ENCODE measurements at regions not wholly inside any gene's neighbourhood (a gene's known extent, or its start where the extent isn't known, plus 50 kb on each side); places are given as distances from the start of the nearest gene placed in this dataset.

DNA sequence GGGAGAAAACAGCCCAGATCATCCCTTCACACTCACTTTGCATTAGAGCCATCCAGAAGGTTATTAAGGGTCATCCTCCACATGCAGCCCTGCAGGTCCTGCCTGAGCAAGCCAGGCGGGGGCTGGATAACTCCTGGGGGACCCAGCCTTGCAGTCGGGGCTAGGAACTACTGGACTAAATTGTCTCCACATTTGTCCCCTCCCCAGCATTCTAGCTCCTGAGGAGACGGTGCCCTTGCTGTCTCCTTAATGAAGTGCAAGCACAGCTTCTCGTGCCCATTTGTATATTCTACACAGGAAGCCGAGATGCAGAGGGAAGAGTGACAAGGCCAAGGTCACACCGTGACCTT is 185.2 kb downstream of the C16orf95 start:
- no peak overlapping the region for H3K4ac ChIP-seq (ENCODE audit: low read depth in 1 of 2, low read length in 2 of 2)
- H2BK15ac ChIP-seq (ENCODE audit: low read depth, poor library complexity, severe bottlenecking): no peak overlapping the region
- no peak overlapping the region for H2BK12ac ChIP-seq (ENCODE audit: low read length in 2 of 2)
- no peak overlapping the region for H3K18ac ChIP-seq (ENCODE audit: low read depth in 1 of 2, low read length in 2 of 2)
- H2AK5ac ChIP-seq (ENCODE audit: low read length, severe bottlenecking): no peak overlapping the region
- H3K4me3 ChIP-seq (ENCODE audit: insufficient read depth in 1 of 2, low read depth in 1 of 2, low read length in 2 of 2): no peak overlapping the region
- H3K27ac ChIP-seq (ENCODE audit: low read length, poor library complexity, severe bottlenecking): no peak overlapping the region
- H3K79me1 ChIP-seq (replicated peaks; ENCODE audit: low read length, poor library complexity, severe bottlenecking): no peaks in the 10 kb centered on the region
- H2BK5ac ChIP-seq (ENCODE audit: low read depth, low read length, poor library complexity, severe bottlenecking): no peak overlapping the region
- no peak overlapping the region for H4K91ac ChIP-seq (ENCODE audit: low read length)
- WGBS: 79% methylated on average over 6 of the region's 6 CpGs
- no peak for DNase-seq
- H2AFZ ChIP-seq (ENCODE audit: low read depth, low read length): no peak overlapping the region
- H3K36me3 ChIP-seq (ENCODE audit: control insufficient read depth in 1 of 2, insufficient read depth in 2 of 2, low read depth in 1 of 2, low read length in 2 of 2): no peaks in the 10 kb centered on the region
- peaks cover 32% of the 10 kb centered on the region for H3K4me1 ChIP-seq (ENCODE audit: control insufficient read depth, insufficient read depth, low read depth, low read length)
- peaks cover 0 to 80% of the 10 kb centered on the region in 2 experiments for H3K27me3 ChIP-seq (ENCODE audit: control insufficient read depth in 1 of 2, insufficient read depth in 1 of 2, low read length in 2 of 2)
- H3K14ac ChIP-seq (ENCODE audit: low read length in 2 of 2): no peak overlapping the region
- peaks cover 7% of the 10 kb centered on the region for H3K9me3 ChIP-seq (ENCODE audit: control insufficient read depth, low read length)
- H3K23ac ChIP-seq (ENCODE audit: low read length in 2 of 2): no peak overlapping the region
- H4K8ac ChIP-seq (ENCODE audit: low read length): no peak overlapping the region
- no peak overlapping the region for H2BK120ac ChIP-seq (ENCODE audit: low read depth, low read length)
- no peak overlapping the region for H3K4me2 ChIP-seq (ENCODE audit: low read length, poor library complexity, severe bottlenecking)
- H3K9ac ChIP-seq (ENCODE audit: low read length): no peak overlapping the region

DNA sequence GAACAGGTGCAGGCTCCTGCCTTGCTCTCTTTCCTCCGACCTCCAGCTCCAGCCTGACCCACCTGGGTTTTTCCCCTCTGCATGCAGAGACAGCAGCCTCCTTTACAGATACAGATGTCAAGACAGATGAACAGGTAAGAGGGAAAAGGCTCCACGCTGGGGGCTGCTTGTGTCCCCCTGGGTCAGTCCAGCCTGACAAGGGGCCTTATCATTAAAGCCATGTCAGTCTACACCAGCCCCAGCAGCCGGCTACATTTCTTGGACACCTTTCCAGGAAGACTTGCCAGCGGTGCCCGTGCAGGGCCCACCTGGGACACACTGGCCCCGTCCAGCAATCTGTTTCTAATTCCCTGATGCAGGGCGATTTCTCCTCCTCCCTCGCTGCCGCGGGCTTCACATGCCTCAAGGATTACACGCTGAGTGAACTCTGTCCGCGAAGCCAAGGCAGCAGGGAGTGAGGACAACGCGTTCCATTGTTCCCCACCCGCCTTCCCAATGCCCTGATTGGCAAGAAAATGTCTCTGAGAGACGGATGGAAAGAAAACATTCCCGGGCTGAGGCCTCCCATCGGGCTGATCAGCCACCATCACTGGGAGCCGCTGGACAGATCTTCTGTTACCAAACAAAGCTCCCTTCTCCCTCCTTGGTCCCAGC is 184.7 kb downstream of the C16orf95 start:
- no peak overlapping the region for H2BK15ac ChIP-seq (ENCODE audit: low read depth, poor library complexity, severe bottlenecking)
- no peaks in the 10 kb centered on the region for H3K79me1 ChIP-seq (replicated peaks; ENCODE audit: low read length, poor library complexity, severe bottlenecking)
- H3K4me2 ChIP-seq (ENCODE audit: low read length, poor library complexity, severe bottlenecking): peak overlapping the region; percentile 10
- no peaks in the 10 kb centered on the region for H3K36me3 ChIP-seq (ENCODE audit: control insufficient read depth in 1 of 2, insufficient read depth in 2 of 2, low read depth in 1 of 2, low read length in 2 of 2)
- no peak overlapping the region for H2BK120ac ChIP-seq (ENCODE audit: low read depth, low read length)
- H3K27ac ChIP-seq (ENCODE audit: low read length, poor library complexity, severe bottlenecking): peak overlapping the region; percentile 13
- H3K9ac ChIP-seq (ENCODE audit: low read length): no peak overlapping the region
- H3K14ac ChIP-seq (ENCODE audit: low read length in 2 of 2): no peak overlapping the region
- 70% methylated on average over 20 of the region's 20 CpGs for WGBS
- H2AFZ ChIP-seq (ENCODE audit: low read depth, low read length): no peak overlapping the region
- H3K4me1 ChIP-seq (ENCODE audit: control insufficient read depth, insufficient read depth, low read depth, low read length): peaks cover 27% of the 10 kb centered on the region
- H2BK12ac ChIP-seq (ENCODE audit: low read length in 2 of 2): no peak overlapping the region
- H3K9me3 ChIP-seq (ENCODE audit: control insufficient read depth, low read length): peaks cover 12% of the 10 kb centered on the region
- no peak overlapping the region for H2BK5ac ChIP-seq (ENCODE audit: low read depth, low read length, poor library complexity, severe bottlenecking)
- H3K4ac ChIP-seq (ENCODE audit: low read depth in 1 of 2, low read length in 2 of 2): no peak overlapping the region
- peak overlapping the region in 1 of 2 experiments; percentile 15 for H3K4me3 ChIP-seq (ENCODE audit: insufficient read depth in 1 of 2, low read depth in 1 of 2, low read length in 2 of 2)
- H3K27me3 ChIP-seq (ENCODE audit: control insufficient read depth in 1 of 2, insufficient read depth in 1 of 2, low read length in 2 of 2): peaks cover 0 to 74% of the 10 kb centered on the region in 2 experiments
- H4K91ac ChIP-seq (ENCODE audit: low read length): no peak overlapping the region
- no peak overlapping the region for H2AK5ac ChIP-seq (ENCODE audit: low read length, severe bottlenecking)
- no peak overlapping the region for H4K8ac ChIP-seq (ENCODE audit: low read length)
- H3K18ac ChIP-seq (ENCODE audit: low read depth in 1 of 2, low read length in 2 of 2): no peak overlapping the region
- peak; percentile 23 for DNase-seq
- H3K23ac ChIP-seq (ENCODE audit: low read length in 2 of 2): no peak overlapping the region

DNA sequence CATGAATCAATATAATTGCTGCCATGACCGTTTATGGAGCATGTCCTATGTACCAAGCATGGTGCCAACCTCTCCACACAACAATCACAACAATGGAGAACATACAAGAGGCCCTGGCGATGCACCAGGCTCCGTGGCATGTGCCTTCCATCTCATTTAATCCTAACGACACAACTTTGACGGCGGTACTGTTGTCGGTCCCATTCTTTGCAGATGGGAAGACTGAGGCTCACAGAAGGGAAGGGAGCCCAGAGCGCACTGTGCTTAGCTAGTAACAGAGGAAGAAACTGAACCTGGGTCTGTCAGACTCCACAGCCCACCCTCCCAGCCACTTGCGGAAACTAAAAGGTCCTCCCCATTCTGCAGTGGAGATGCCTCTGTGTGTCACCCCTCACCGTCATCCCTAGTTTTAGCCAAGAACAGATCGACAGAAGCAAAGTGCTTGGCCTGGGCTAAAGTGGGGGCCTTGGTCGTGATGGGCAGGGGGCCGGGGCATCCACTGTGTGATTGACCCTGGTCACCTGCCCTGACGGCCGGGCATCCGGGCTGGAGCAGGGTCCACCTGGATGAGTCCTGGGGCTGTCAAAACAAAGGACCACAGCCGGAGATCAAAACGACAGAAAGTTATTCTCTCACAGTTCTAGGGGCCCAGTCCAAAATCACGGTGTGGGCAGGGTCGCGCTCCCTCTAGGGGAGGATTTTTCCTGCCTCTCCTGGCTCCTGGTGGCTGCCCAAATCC is 183.9 kb downstream of the C16orf95 start:
- H3K4ac ChIP-seq (ENCODE audit: low read depth in 1 of 2, low read length in 2 of 2): no peak overlapping the region
- H2AFZ ChIP-seq (ENCODE audit: low read depth, low read length): no peak overlapping the region
- H2BK15ac ChIP-seq (ENCODE audit: low read depth, poor library complexity, severe bottlenecking): no peak overlapping the region
- no peak overlapping the region for H2BK12ac ChIP-seq (ENCODE audit: low read length in 2 of 2)
- H4K91ac ChIP-seq (ENCODE audit: low read length): no peak overlapping the region
- H3K36me3 ChIP-seq (ENCODE audit: control insufficient read depth in 1 of 2, insufficient read depth in 2 of 2, low read depth in 1 of 2, low read length in 2 of 2): no peaks in the 10 kb centered on the region
- H4K8ac ChIP-seq (ENCODE audit: low read length): no peak overlapping the region
- peak overlapping the region in 1 of 2 experiments; percentile 15 for H3K4me3 ChIP-seq (ENCODE audit: insufficient read depth in 1 of 2, low read depth in 1 of 2, low read length in 2 of 2)
- H3K14ac ChIP-seq (ENCODE audit: low read length in 2 of 2): no peak overlapping the region
- no peak overlapping the region for H2BK120ac ChIP-seq (ENCODE audit: low read depth, low read length)
- peak overlapping the region; percentile 58 for H2AK5ac ChIP-seq (ENCODE audit: low read length, severe bottlenecking)
- DNase-seq: no peak
- H2BK5ac ChIP-seq (ENCODE audit: low read depth, low read length, poor library complexity, severe bottlenecking): no peak overlapping the region
- H3K4me2 ChIP-seq (ENCODE audit: low read length, poor library complexity, severe bottlenecking): no peak overlapping the region
- 92% methylated on average over 21 of the region's 21 CpGs for WGBS
- H3K18ac ChIP-seq (ENCODE audit: low read depth in 1 of 2, low read length in 2 of 2): no peak overlapping the region
- H3K9ac ChIP-seq (ENCODE audit: low read length): no peak overlapping the region
- peaks cover 12% of the 10 kb centered on the region for H3K9me3 ChIP-seq (ENCODE audit: control insufficient read depth, low read length)
- no peaks in the 10 kb centered on the region for H3K79me1 ChIP-seq (replicated peaks; ENCODE audit: low read length, poor library complexity, severe bottlenecking)
- H3K27me3 ChIP-seq (ENCODE audit: control insufficient read depth in 1 of 2, insufficient read depth in 1 of 2, low read length in 2 of 2): peaks cover 0 to 66% of the 10 kb centered on the region in 2 experiments
- H3K23ac ChIP-seq (ENCODE audit: low read length in 2 of 2): no peak overlapping the region
- peaks cover 24% of the 10 kb centered on the region for H3K4me1 ChIP-seq (ENCODE audit: control insufficient read depth, insufficient read depth, low read depth, low read length)
- H3K27ac ChIP-seq (ENCODE audit: low read length, poor library complexity, severe bottlenecking): peak overlapping the region; percentile 13

DNA sequence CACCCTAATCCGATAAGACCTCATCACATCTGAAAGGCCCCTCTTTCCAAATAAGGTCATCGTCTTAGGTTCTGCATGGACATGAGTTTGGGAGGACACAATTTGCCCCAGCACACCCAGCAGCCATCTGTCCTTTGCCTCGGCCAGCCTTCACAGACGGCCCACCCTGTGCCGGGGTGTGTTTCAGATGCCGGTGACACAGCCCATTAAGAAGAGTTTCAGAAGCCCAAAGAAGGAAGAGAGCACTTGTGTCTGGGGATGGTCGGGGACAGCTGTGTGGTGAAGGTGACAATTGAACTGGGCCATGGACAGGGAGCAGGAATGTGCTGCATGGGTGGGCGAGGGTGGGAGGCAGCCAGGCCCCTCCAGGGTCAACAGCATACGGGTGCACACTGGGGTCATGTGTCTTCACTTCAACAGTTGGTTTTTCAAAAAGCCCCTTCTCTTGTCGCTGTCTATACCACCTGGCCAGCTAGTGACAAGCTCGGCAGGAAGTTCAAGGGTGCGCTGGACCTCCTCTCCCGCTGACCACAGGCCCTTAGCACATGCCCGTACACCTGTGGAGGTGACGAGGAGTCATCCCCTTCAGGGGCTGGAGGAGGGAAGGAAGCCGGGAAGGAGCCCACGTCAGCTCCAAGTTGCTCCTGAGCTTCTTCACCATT is 183.1 kb downstream of the C16orf95 start:
- H3K4me2 ChIP-seq (ENCODE audit: low read length, poor library complexity, severe bottlenecking): no peak overlapping the region
- H3K27ac ChIP-seq (ENCODE audit: low read length, poor library complexity, severe bottlenecking): no peak overlapping the region
- peaks cover 0 to 58% of the 10 kb centered on the region in 2 experiments for H3K27me3 ChIP-seq (ENCODE audit: control insufficient read depth in 1 of 2, insufficient read depth in 1 of 2, low read length in 2 of 2)
- no peaks in the 10 kb centered on the region for H3K36me3 ChIP-seq (ENCODE audit: control insufficient read depth in 1 of 2, insufficient read depth in 2 of 2, low read depth in 1 of 2, low read length in 2 of 2)
- H2BK5ac ChIP-seq (ENCODE audit: low read depth, low read length, poor library complexity, severe bottlenecking): no peak overlapping the region
- no peak overlapping the region for H3K4ac ChIP-seq (ENCODE audit: low read depth in 1 of 2, low read length in 2 of 2)
- no peak overlapping the region for H2BK12ac ChIP-seq (ENCODE audit: low read length in 2 of 2)
- no peak overlapping the region for H3K18ac ChIP-seq (ENCODE audit: low read depth in 1 of 2, low read length in 2 of 2)
- H3K9ac ChIP-seq (ENCODE audit: low read length): no peak overlapping the region
- 93% methylated on average over 17 of the region's 17 CpGs for WGBS
- H4K8ac ChIP-seq (ENCODE audit: low read length): no peak overlapping the region
- no peaks in the 10 kb centered on the region for H3K79me1 ChIP-seq (replicated peaks; ENCODE audit: low read length, poor library complexity, severe bottlenecking)
- H3K14ac ChIP-seq (ENCODE audit: low read length in 2 of 2): no peak overlapping the region
- H2BK15ac ChIP-seq (ENCODE audit: low read depth, poor library complexity, severe bottlenecking): peak overlapping the region; percentile 26
- H4K91ac ChIP-seq (ENCODE audit: low read length): no peak overlapping the region
- H2AK5ac ChIP-seq (ENCODE audit: low read length, severe bottlenecking): no peak overlapping the region
- H3K4me1 ChIP-seq (ENCODE audit: control insufficient read depth, insufficient read depth, low read depth, low read length): peaks cover 24% of the 10 kb centered on the region
- H3K9me3 ChIP-seq (ENCODE audit: control insufficient read depth, low read length): peaks cover 6% of the 10 kb centered on the region
- no peak overlapping the region for H3K4me3 ChIP-seq (ENCODE audit: insufficient read depth in 1 of 2, low read depth in 1 of 2, low read length in 2 of 2)
- H2AFZ ChIP-seq (ENCODE audit: low read depth, low read length): no peak overlapping the region
- H2BK120ac ChIP-seq (ENCODE audit: low read depth, low read length): no peak overlapping the region
- no peak for DNase-seq
- H3K23ac ChIP-seq (ENCODE audit: low read length in 2 of 2): no peak overlapping the region

Measured in mesenchymal stem cell (in vitro differentiated cells and primary cell).